Stimulated activated CD4-positive, alpha-beta T cell treated with anti-CD3 and anti-CD28 coated beads, Interleukin-12 subunit alpha, Interleukin-12 subunit beta, amount 100 ng/mL, for 48 hours (primary cell): ENCODE measurements at regions not wholly inside any gene's neighbourhood (a gene's known extent, or its start where the extent isn't known, plus 50 kb on each side); places are given as distances from the start of the nearest gene placed in this dataset.
"Not testable (repeated sequence)": the region's sequence is repeated elsewhere in the genome, so short reads cannot be mapped to it uniquely, and the experiment has no call there.

Experiments used
- DNase-seq, 3 donors: peaks; one replicate each; pipeline ENCODE4 v3.0.0-alpha.2; 2020; ENCODE audit warnings: low read depth in 2 of 3, low spot score in 1 of 3

- DNase-seq = no peak
Observed at GRCh38 chr2:82198809-82199492, 1894.4 kb upstream of the LRRTM1 start.

GRCh38 chr2:82182270-82182669, 1877.7 kb upstream of the LRRTM1 start:
- no peak for DNase-seq

- not testable (repeated sequence) for DNase-seq
Observed at GRCh38 chr2:82175210-82175609, 1870.7 kb upstream of the LRRTM1 start.

GRCh38 chr2:82172483-82172882, 1867.9 kb upstream of the LRRTM1 start:
- no peak for DNase-seq

- DNase-seq = no peak
Observed at GRCh38 chr2:82169379-82169778, 1864.8 kb upstream of the LRRTM1 start.

- DNase-seq = no peak
Observed at GRCh38 chr2:82165377-82165776, 1860.8 kb upstream of the LRRTM1 start.

GRCh38 chr2:82158150-82158549, 1853.6 kb upstream of the LRRTM1 start:
- DNase-seq = no peak

GRCh38 chr2:82155469-82155868, 1850.9 kb upstream of the LRRTM1 start:
- no peak for DNase-seq

GRCh38 chr2:82143343-82143742, 1838.8 kb upstream of the LRRTM1 start:
- no peak for DNase-seq

GRCh38 chr2:82139979-82140611, 1835.5 kb upstream of the LRRTM1 start:
- DNase-seq = no peak

GRCh38 chr2:82137441-82137840, 1832.9 kb upstream of the LRRTM1 start:
- no peak for DNase-seq

- DNase-seq = no peak
Observed at GRCh38 chr2:82128051-82128450, 1823.5 kb upstream of the LRRTM1 start.

GRCh38 chr2:82124629-82125028, 1820.1 kb upstream of the LRRTM1 start:
- no peak for DNase-seq

GRCh38 chr2:82120654-82121053, 1816.1 kb upstream of the LRRTM1 start:
- no peak for DNase-seq

GRCh38 chr2:82120115-82120514, 1815.6 kb upstream of the LRRTM1 start:
- DNase-seq = no peak

- DNase-seq = no peak
Observed at GRCh38 chr2:82109418-82109817, 1804.9 kb upstream of the LRRTM1 start.

GRCh38 chr2:82098617-82099016, 1794.1 kb upstream of the LRRTM1 start:
- DNase-seq = no peak

- no peak for DNase-seq
Observed at GRCh38 chr2:82089518-82089917, 1785.0 kb upstream of the LRRTM1 start.

GRCh38 chr2:82084679-82085392, 1780.3 kb upstream of the LRRTM1 start:
- no peak for DNase-seq

- DNase-seq = no peak
Observed at GRCh38 chr2:82075875-82076274, 1771.3 kb upstream of the LRRTM1 start.

GRCh38 chr2:82062463-82062862, 1757.9 kb upstream of the LRRTM1 start:
- no peak for DNase-seq

GRCh38 chr2:82055846-82056245, 1751.3 kb upstream of the LRRTM1 start:
- no peak for DNase-seq
